Endothelial cell of umbilical vein (primary cell): ENCODE measurements at regions not wholly inside any gene's neighbourhood (a gene's known extent, or its start where the extent isn't known, plus 50 kb on each side); places are given as distances from the start of the nearest gene placed in this dataset.

Experiments used
- BruUV-seq: library from RNA; stranded (reverse); fragments of 400-500 nt; replicated peaks from 2 replicates; lab custom pipeline; 2021; lab: Mats Ljungman, UMichigan
- CTCF ChIA-PET: fragments of 300-600, 350-600 bp; sonication (Branson Sonifier 250); formaldehyde crosslinking; loops from one replicate; lab custom pipeline; 2021; ENCODE audit warnings: antibody characterized with exemption, inconsistent platforms; lab: Charles Lee
- POLR2A ChIA-PET: fragments of 300-600, 350-600 bp; sonication (Branson Sonifier 250); formaldehyde crosslinking; loops from one replicate; lab custom pipeline; 2021; ENCODE audit warnings: antibody characterized with exemption, inconsistent platforms; lab: Charles Lee
- DNase-seq: peaks from one replicate; pipeline ENCODE4 v3.0.0-alpha.2; 2011; ENCODE audit warnings: low read depth, low spot score
- FAIRE-seq: peaks from 2 replicates; lab custom pipeline; 2011; peaks lifted over from hg19 to GRCh38; lab: Jason Lieb, UNC
- H2AFZ ChIP-seq: 2 replicates; pipeline ENCODE4 v1.6.0; 2012; ENCODE audit warnings: low read depth, low read length, control low read depth, inconsistent platforms
- H3K27ac ChIP-seq: 2 replicates; pipeline ENCODE4 v1.5.1; 2011; ENCODE audit warnings: low read depth, mild to moderate bottlenecking, control low read depth, low read length, moderate library complexity; ENCODE audit not compliant: insufficient read depth
- H3K27me3 ChIP-seq, 2 experiments: 2 replicates each; pipeline versions ENCODE4 v1.6.0 to v1.6.1; 2011; ENCODE audit warnings: low read length in 2 of 2, mixed read lengths in 1 of 2; ENCODE audit not compliant: control insufficient read depth in 2 of 2, insufficient read depth in 2 of 2
- H3K36me3 ChIP-seq, 2 experiments: 2 replicates in 1 of 2; 3 replicates in 1 of 2; pipeline ENCODE4 v1.5.1; 2011; ENCODE audit warnings: low read length in 2 of 2, mild to moderate bottlenecking in 1 of 2, moderate library complexity in 1 of 2; ENCODE audit not compliant: control insufficient read depth in 2 of 2, insufficient read depth in 2 of 2; ENCODE audit errors: extremely low read depth in 1 of 2
- H3K4me1 ChIP-seq: 3 replicates; pipeline ENCODE4 v1.5.1; 2011; ENCODE audit warnings: mild to moderate bottlenecking, low read length; ENCODE audit not compliant: control insufficient read depth, insufficient read depth; ENCODE audit errors: extremely low read depth
- H3K4me2 ChIP-seq: 2 replicates; pipeline ENCODE4 v1.6.1; 2011; ENCODE audit warnings: low read length, control low read depth, mixed read lengths; ENCODE audit not compliant: insufficient read depth
- H3K4me3 ChIP-seq, 3 experiments: fragments of 200-600 bp in 1 of 3; sonication (generic), shearing (Covaris generic) in 1 of 3; replicated peaks in 1 of 3; 2 replicates each; pipeline ENCODE4 v1.5.1; 2011 to 2016; ENCODE audit warnings: control low read depth in 3 of 3, low read length in 3 of 3, mild to moderate bottlenecking in 2 of 3, inconsistent platforms in 1 of 3, low read depth in 1 of 3, moderate library complexity in 1 of 3; ENCODE audit not compliant: insufficient read depth in 1 of 3
- H3K79me2 ChIP-seq: 2 replicates; pipeline ENCODE4 v1.6.0; 2012; ENCODE audit warnings: low read length, inconsistent platforms; ENCODE audit not compliant: control insufficient read depth, insufficient read depth
- H3K9ac ChIP-seq: replicated peaks from 2 replicates; pipeline ENCODE3; 2011; ENCODE audit warnings: low read length, control low read depth; ENCODE audit not compliant: insufficient read depth; ENCODE audit errors: extremely low read depth
- H3K9me1 ChIP-seq: replicated peaks from 3 replicates; pipeline ENCODE4 v1.6.0; 2011; ENCODE audit warnings: mild to moderate bottlenecking, low read length; ENCODE audit not compliant: control insufficient read depth, insufficient read depth; ENCODE audit errors: extremely low read depth
- H3K9me3 ChIP-seq: replicated peaks from 2 replicates; pipeline ENCODE4 v1.5.1; 2012; ENCODE audit warnings: low read length, inconsistent platforms; ENCODE audit not compliant: control insufficient read depth, insufficient read depth
- H4K20me1 ChIP-seq: replicated peaks from 2 replicates; pipeline ENCODE3; 2011; ENCODE audit warnings: mild to moderate bottlenecking, low read length; ENCODE audit not compliant: control insufficient read depth, insufficient read depth; ENCODE audit errors: extremely low read depth
- CTCF ChIP-seq, 2 donors: IDR thresholded peaks; 1 replicate in 1 of 2; 2 replicates in 1 of 2; pipeline ENCODE4 v1.5.1; 2011; ENCODE audit warnings: low read length in 2 of 2, mild to moderate bottlenecking in 2 of 2, moderate library complexity in 2 of 2, control low read depth in 1 of 2, inconsistent platforms in 1 of 2, low read depth in 1 of 2; ENCODE audit not compliant: insufficient read depth in 1 of 2; ENCODE audit errors: extremely low read depth in 1 of 2
- EZH2 ChIP-seq: IDR thresholded peaks from 2 replicates; pipeline ENCODE4 v1.6.1; 2012; ENCODE audit warnings: borderline replicate concordance, low read depth, mild to moderate bottlenecking, moderate library complexity, low read length, inconsistent platforms; ENCODE audit not compliant: severe bottlenecking
- FOS ChIP-seq: IDR thresholded peaks from 2 replicates; pipeline ENCODE4 v1.6.1; 2011; ENCODE audit warnings: mild to moderate bottlenecking, low read length, moderate library complexity, borderline replicate concordance; ENCODE audit not compliant: insufficient read depth
- GATA2 ChIP-seq: IDR thresholded peaks from 2 replicates; pipeline ENCODE4 v1.7.0; 2011; ENCODE audit warnings: low read depth, mild to moderate bottlenecking, moderate library complexity, mixed read lengths, low read length; ENCODE audit not compliant: insufficient read length, insufficient read depth
- JUN ChIP-seq: IDR thresholded peaks from 2 replicates; pipeline ENCODE4 v1.6.1; 2011; ENCODE audit warnings: borderline replicate concordance, low read depth; ENCODE audit not compliant: insufficient read length, insufficient read depth
- MYC ChIP-seq: IDR thresholded peaks from one replicate; pipeline ENCODE4 v1.6.1; 2011; ENCODE audit warnings: mild to moderate bottlenecking, low read depth, low read length
- POLR2A ChIP-seq: IDR thresholded peaks from 2 replicates; pipeline ENCODE4 v1.6.1; 2012; ENCODE audit warnings: low read depth, mild to moderate bottlenecking, control low read depth, low read length
- POLR2AphosphoS5 ChIP-seq: IDR thresholded peaks from 2 replicates; pipeline ENCODE4 v1.6.1; 2012; ENCODE audit warnings: low read depth, mild to moderate bottlenecking, control low read depth, low read length, moderate library complexity; ENCODE audit not compliant: insufficient read depth
- dilution Hi-C: fragments of 300-500 bp; cut with MboI; formaldehyde crosslinking; loops from one replicate; pipeline ENCODE4 v1.15.0; 2019; ENCODE audit warnings: low sequenced_read_pairs; ENCODE audit not compliant: extremely low pct_ligation_motif_present
- intact Hi-C: fragments of 100-400 bp; cut with micrococcal nuclease; formaldehyde crosslinking; loops from one replicate; pipeline ENCODE4 v1.10.0; 2022
- TF ChIP-seq, protein P1 (sequence below): IDR thresholded peaks from 2 replicates; pipeline ENCODE4 v1.6.1; 2011; ENCODE audit not compliant: insufficient read depth, insufficient read length

DNA sequence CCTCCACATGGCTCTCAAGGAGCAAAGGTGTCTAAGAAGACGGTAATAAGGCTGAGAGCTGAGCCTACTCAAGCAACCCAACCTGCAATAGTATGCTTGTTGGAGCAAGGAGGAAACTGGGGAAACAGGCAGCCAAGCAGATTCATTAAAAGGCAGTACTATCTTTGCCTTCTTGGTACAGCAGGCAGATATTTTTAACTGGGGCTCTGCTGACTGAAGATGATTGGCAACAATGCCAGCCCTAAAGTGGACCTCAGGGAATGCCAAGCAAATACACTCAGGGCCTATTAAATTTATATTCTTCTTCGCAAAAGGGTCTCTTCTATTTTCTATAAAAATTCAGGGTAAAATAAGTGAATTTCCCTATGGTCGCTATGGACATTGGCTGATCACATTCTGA, 109.4 kb upstream of the PCGF5 start:
- no peaks in the 10 kb centered on the region for H3K4me1 ChIP-seq
- CTCF ChIA-PET, result no interaction called here
- no peaks in the 10 kb centered on the region for H3K79me2 ChIP-seq
- TF ChIP-seq FOS (no peak), POLR2A (no peak), JUN (no peak), CTCF (IDR thresholded peaks at IDR 0.05; ENCODE audit: extremely low read depth in 1 of 2, insufficient read depth in 1 of 2, low read depth in 1 of 2, low read length in 2 of 2) (no peak), GATA2 (no peak), MYC (no peak), EZH2 (no peak), POLR2AphosphoS5 (no peak)
- TF ChIP-seq, protein P1, sequence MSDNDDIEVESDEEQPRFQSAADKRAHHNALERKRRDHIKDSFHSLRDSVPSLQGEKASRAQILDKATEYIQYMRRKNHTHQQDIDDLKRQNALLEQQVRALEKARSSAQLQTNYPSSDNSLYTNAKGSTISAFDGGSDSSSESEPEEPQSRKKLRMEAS, result no peak
- no peaks in the 10 kb centered on the region for H3K27me3 ChIP-seq
- H3K9me3 ChIP-seq, result no peaks in the 10 kb centered on the region
- intact Hi-C loops (no loop called here), dilution Hi-C loops (no loop called here)
- DNase-seq (no peak), FAIRE-seq (no peak)
- no peak overlapping the region for H3K4me3 ChIP-seq
- no peaks in the 10 kb centered on the region for H3K9me1 ChIP-seq
- H4K20me1 ChIP-seq, result no peaks in the 10 kb centered on the region
- H3K27ac ChIP-seq, result no peak overlapping the region
- POLR2A ChIA-PET, result no interaction called here
- H3K4me2 ChIP-seq, result no peak overlapping the region
- no peak overlapping the region for H3K9ac ChIP-seq
- no peak overlapping the region for H2AFZ ChIP-seq
- BruUV-seq, result no TSS peak
- H3K36me3 ChIP-seq, result no peaks in the 10 kb centered on the region
